Naive B cell (primary cell): ENCODE measurements at regions not wholly inside any gene's neighbourhood (a gene's known extent, or its start where the extent isn't known, plus 50 kb on each side); places are given as distances from the start of the nearest gene placed in this dataset.

ENCODE experiments used
- ATAC-seq, 2 donors: fragments of 150-1000 bp; cut with Tn5 transposase; 2 replicates each; pipeline ENCODE4 v1.10.0; 2021; ENCODE audit warnings: low read depth in 2 of 2, mild to moderate bottlenecking in 2 of 2, moderate library complexity in 2 of 2
- DNase-seq: peaks from one replicate; pipeline ENCODE4 v3.0.0; 2022
- H3K27ac Mint-ChIP-seq, 6 donors: one replicate each; pipeline ENCODE4 v1.8.0; 2020 to 2022; ENCODE audit warnings: mild to moderate bottlenecking in 6 of 6, mixed read lengths in 6 of 6, moderate library complexity in 5 of 6, inconsistent platforms in 2 of 6
- H3K27me3 Mint-ChIP-seq, 3 donors: one replicate each; pipeline ENCODE4 v1.8.0; 2021 to 2022; ENCODE audit warnings: mixed read lengths in 3 of 3, mild to moderate bottlenecking in 1 of 3
- H3K36me3 Mint-ChIP-seq, 2 donors: one replicate each; pipeline ENCODE4 v1.8.0; 2020 to 2022; ENCODE audit warnings: mixed read lengths in 2 of 2, inconsistent platforms in 1 of 2, mild to moderate bottlenecking in 1 of 2
- H3K4me1 Mint-ChIP-seq, 3 donors: one replicate each; pipeline ENCODE4 v1.8.0; 2020 to 2022; ENCODE audit warnings: mixed read lengths in 3 of 3, inconsistent platforms in 1 of 3, mild to moderate bottlenecking in 1 of 3, moderate library complexity in 1 of 3
- H3K4me3 Mint-ChIP-seq, 8 donors: one replicate each; pipeline ENCODE4 v1.8.0; 2020 to 2022; ENCODE audit warnings: mild to moderate bottlenecking in 8 of 8, mixed read lengths in 8 of 8, moderate library complexity in 8 of 8, inconsistent platforms in 2 of 8
- H3K9me3 Mint-ChIP-seq, 7 donors: one replicate each; pipeline ENCODE4 v1.8.0; 2020 to 2022; ENCODE audit warnings: mixed read lengths in 7 of 7, mild to moderate bottlenecking in 5 of 7, inconsistent platforms in 2 of 7, moderate library complexity in 1 of 7

DNA sequence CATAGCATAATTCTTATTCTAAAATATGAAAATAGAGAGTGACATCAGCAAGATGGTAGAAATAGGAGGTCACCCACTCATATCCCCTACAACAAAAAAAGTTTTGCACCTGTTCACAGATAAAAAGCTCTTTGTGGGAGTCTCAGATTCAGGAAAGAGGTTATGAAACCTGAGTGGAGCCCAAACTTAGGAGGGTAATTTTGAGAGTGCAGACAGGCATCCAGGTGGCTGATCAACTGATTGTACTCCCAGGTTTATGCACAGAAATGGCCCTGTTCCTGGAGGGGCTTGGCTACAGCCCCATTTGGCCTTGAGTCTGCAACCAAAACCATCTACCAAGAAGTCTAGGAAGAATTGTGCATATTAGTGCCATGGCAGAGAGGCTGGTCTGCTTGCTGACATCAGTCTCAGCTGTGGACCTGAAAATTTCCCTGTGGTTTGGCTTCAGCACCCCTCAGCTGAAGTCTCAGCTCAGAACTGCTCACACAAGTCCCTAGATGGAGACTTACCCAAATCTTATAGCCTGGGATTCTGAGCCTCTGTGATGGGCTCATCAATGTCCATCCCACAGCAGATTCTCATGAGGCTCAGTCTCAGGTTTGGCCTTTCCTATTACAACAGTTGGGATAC, 291.6 kb downstream of the IL20RB start:
- no peaks in the 10 kb centered on the region for H3K4me1 Mint-ChIP-seq
- no peak overlapping the region for H3K27ac Mint-ChIP-seq
- H3K27me3 Mint-ChIP-seq: no peaks in the 10 kb centered on the region
- peaks cover 0 to 35% (median 10%) of the 10 kb centered on the region in 7 donors for H3K9me3 Mint-ChIP-seq
- ATAC-seq (no peak), DNase-seq (no peak)
- H3K36me3 Mint-ChIP-seq: no peaks in the 10 kb centered on the region
- peak overlapping the region in 1 of 8 donors; percentile 42 for H3K4me3 Mint-ChIP-seq

GRCh38 chr3:137259089-137259488, 301.3 kb downstream of the IL20RB start:
- Mint-ChIP-seq H3K4me3 (no peak overlapping the region), H3K27me3 (peaks cover 0 to 8% (median 6%) of the 10 kb centered on the region in 3 donors), H3K4me1 (no peaks in the 10 kb centered on the region), H3K27ac (no peak overlapping the region), H3K36me3 (no peaks in the 10 kb centered on the region), H3K9me3 (peaks cover 0 to 10% (median 4%) of the 10 kb centered on the region in 7 donors)
- no peak for ATAC-seq
- no peak for DNase-seq

- H3K9me3 Mint-ChIP-seq: peaks cover 0 to 4% (median 2%) of the 10 kb centered on the region in 7 donors
- ATAC-seq: no peak
- no peaks in the 10 kb centered on the region for H3K4me1 Mint-ChIP-seq
- H3K27me3 Mint-ChIP-seq: peaks cover 5 to 8% (median 6%) of the 10 kb centered on the region in 3 donors
- no peak for DNase-seq
- H3K4me3 Mint-ChIP-seq: no peak overlapping the region
- no peaks in the 10 kb centered on the region for H3K36me3 Mint-ChIP-seq
- no peak overlapping the region for H3K27ac Mint-ChIP-seq
Observed at GRCh38 chr3:137259701-137260100, 301.9 kb downstream of the IL20RB start.

GRCh38 chr3:137264071-137264820, 306.5 kb downstream of the IL20RB start:
- Mint-ChIP-seq H3K36me3 (no peaks in the 10 kb centered on the region), H3K27me3 (peaks cover 5 to 15% (median 8%) of the 10 kb centered on the region in 3 donors), H3K9me3 (peaks cover 0 to 9% (median under 1%) of the 10 kb centered on the region in 7 donors), H3K4me3 (no peak overlapping the region), H3K4me1 (no peaks in the 10 kb centered on the region), H3K27ac (peak overlapping the region in 1 of 6 donors; percentile 12)
- no peak for DNase-seq
- ATAC-seq: no peak

GRCh38 chr3:137264843-137265330, 307.1 kb downstream of the IL20RB start:
- Mint-ChIP-seq H3K9me3 (peaks cover 0 to 5% (median 0%) of the 10 kb centered on the region in 7 donors), H3K4me1 (no peaks in the 10 kb centered on the region), H3K36me3 (no peaks in the 10 kb centered on the region), H3K27me3 (peaks cover 5 to 14% (median 5%) of the 10 kb centered on the region in 3 donors), H3K4me3 (no peak overlapping the region), H3K27ac (no peak overlapping the region)
- no peak for DNase-seq
- ATAC-seq: no peak

DNA sequence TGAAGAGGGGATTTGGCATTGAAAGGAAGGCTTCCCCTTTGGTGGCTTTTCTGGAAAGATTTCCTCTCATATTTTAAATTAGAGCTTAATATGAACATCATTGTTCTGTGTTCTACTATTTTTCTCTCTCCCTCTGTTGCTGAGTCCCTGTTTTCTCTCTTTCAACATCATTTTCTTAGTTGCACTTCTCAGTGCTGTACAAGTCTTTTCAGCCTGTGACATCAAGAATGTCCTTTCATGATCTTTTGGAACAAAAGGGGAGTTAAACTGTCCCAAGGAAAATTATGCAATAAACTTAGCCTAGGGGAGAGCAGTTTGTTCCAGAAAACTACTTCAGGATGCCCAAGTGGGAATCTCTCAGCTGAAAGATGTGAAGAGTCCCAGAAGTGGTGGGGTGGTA, 325.1 kb downstream of the IL20RB start:
- H3K4me1 Mint-ChIP-seq: no peaks in the 10 kb centered on the region
- no peak overlapping the region for H3K27ac Mint-ChIP-seq
- no peaks in the 10 kb centered on the region for H3K36me3 Mint-ChIP-seq

DNA sequence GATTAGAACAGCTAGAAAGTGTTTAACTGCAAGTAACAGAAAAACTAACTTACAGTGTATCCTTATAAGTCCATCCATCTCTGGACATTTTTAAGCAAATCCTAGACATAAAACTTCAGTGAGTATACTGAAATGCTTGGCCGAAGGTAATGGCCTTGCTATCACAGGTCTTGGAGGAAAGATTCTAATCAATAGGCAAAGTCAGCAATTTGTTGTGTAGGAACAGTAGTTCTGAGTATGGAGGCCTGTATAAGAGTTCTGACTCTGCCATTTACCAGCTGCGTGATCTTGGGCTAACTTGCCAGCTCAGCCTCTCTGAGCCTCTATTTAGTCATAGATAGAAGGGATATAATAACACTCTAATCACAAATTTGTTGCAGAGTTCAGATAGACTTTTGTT, 328.1 kb downstream of the IL20RB start:
- H3K36me3 Mint-ChIP-seq: no peaks in the 10 kb centered on the region
- peaks cover 0 to 9% (median 3%) of the 10 kb centered on the region in 7 donors for H3K9me3 Mint-ChIP-seq
- no peak overlapping the region for H3K27ac Mint-ChIP-seq
- H3K27me3 Mint-ChIP-seq: no peaks in the 10 kb centered on the region
- no peaks in the 10 kb centered on the region for H3K4me1 Mint-ChIP-seq
- ATAC-seq (no peak), DNase-seq (no peak)
- H3K4me3 Mint-ChIP-seq: no peak overlapping the region

More for the DNA sequence above, 325.1 kb downstream of the IL20RB start:
- Mint-ChIP-seq H3K27me3 (no peaks in the 10 kb centered on the region), H3K9me3 (peaks cover 0 to 9% (median 4%) of the 10 kb centered on the region in 7 donors), H3K4me3 (no peak overlapping the region)
- ATAC-seq (no peak), DNase-seq (no peak)

DNA sequence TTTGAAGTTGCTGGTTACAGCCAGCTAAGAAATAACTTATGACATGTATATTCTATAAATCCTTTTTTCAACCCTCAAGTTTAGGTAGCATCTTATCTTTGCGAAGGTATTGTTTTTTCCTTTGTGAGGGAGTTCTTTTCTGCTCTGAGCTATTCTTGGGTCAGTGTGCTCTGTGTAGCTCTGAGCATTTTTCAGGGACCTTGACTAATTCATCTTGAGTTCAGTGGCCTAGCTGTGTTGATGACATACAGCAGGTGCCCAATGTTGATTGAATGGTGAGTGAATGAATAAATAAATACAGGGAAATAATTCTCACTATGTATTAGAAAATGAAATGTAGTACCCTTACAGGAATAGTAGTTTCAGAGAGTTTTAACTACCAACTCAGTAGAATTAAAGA, 335.3 kb downstream of the IL20RB start:
- no peak overlapping the region for H3K4me3 Mint-ChIP-seq
- H3K4me1 Mint-ChIP-seq: no peaks in the 10 kb centered on the region
- H3K9me3 Mint-ChIP-seq: peaks cover 0 to 6% (median 0%) of the 10 kb centered on the region in 7 donors
- H3K27me3 Mint-ChIP-seq: no peaks in the 10 kb centered on the region
- no peak overlapping the region for H3K27ac Mint-ChIP-seq
- DNase-seq (no peak), ATAC-seq (no peak)
- no peaks in the 10 kb centered on the region for H3K36me3 Mint-ChIP-seq

GRCh38 chr3:137294139-137294538, 336.4 kb downstream of the IL20RB start:
- H3K9me3 Mint-ChIP-seq: peaks cover 0 to 6% (median 0%) of the 10 kb centered on the region in 7 donors
- no peaks in the 10 kb centered on the region for H3K27me3 Mint-ChIP-seq
- no peaks in the 10 kb centered on the region for H3K4me1 Mint-ChIP-seq
- ATAC-seq: no peak
- H3K27ac Mint-ChIP-seq: no peak overlapping the region
- no peak overlapping the region for H3K4me3 Mint-ChIP-seq
- no peaks in the 10 kb centered on the region for H3K36me3 Mint-ChIP-seq
- no peak for DNase-seq

DNA sequence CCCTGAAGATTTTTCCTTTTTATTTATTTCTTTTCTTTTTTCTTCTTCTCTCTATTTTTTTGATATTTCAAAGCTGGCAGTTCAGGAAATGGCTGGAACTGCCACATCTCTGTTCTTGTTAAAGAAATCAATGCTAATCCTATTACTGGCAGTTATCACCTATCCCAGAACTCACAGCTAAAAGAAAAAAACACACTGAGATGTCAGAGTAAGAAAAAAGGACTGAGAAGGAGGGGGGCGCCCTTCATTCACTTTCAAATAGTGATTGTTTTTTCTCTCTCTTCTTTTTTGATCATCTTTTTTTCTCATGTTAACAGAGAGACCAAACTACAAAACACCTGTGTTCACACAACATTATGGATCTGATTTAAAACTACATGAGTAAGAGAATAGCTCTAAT, 337.1 kb downstream of the IL20RB start:
- no peak for ATAC-seq
- DNase-seq: no peak
- Mint-ChIP-seq H3K27me3 (no peaks in the 10 kb centered on the region), H3K27ac (no peak overlapping the region), H3K9me3 (peaks cover 0 to 6% (median 0%) of the 10 kb centered on the region in 7 donors), H3K4me3 (no peak overlapping the region), H3K4me1 (no peaks in the 10 kb centered on the region), H3K36me3 (no peaks in the 10 kb centered on the region)

DNA sequence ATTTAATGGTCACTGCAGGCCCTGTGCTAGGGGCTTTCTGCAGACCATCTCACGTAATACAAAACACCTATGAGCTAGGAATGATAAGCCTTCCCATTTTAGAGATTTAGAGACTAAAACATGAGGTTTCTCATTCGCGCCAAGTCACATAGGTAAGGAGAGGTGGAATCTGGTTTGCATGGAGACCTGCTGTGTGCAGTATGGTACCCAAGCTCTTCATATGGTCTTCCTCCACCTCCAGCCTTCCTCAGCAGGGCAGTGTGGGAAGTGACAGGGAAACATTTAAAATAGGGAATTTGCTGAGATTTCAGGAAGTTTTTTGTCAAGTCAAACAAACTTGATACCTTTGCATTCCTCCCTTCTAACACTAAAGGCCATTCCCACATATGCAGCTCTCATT, 337.6 kb downstream of the IL20RB start:
- no peak for DNase-seq
- no peaks in the 10 kb centered on the region for H3K27me3 Mint-ChIP-seq

DNA sequence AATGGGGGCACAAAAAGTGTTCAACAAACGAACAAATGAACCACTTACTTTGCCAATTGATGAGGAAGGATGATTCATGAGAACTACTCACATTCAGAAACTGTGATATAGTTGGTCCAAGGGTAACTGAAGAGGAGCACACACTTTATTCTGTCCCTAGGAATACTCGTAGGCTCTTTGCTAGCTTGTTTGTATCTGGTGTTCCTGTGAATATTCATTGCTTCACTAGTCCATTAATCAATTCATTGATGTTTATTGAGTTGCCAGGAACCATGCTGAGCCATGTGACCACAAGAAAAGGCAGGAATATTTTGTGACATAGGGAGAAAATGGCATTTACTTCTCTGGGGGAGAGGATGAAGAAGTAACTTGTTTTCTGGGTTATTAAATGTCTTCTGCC, 338.3 kb downstream of the IL20RB start:
- no peak for ATAC-seq
- no peaks in the 10 kb centered on the region for H3K9me3 Mint-ChIP-seq
- H3K27me3 Mint-ChIP-seq: no peaks in the 10 kb centered on the region
- H3K4me3 Mint-ChIP-seq: no peak overlapping the region
- DNase-seq: no peak
- no peak overlapping the region for H3K27ac Mint-ChIP-seq
- no peaks in the 10 kb centered on the region for H3K36me3 Mint-ChIP-seq
- H3K4me1 Mint-ChIP-seq: no peaks in the 10 kb centered on the region

More for the DNA sequence above, 337.6 kb downstream of the IL20RB start:
- ATAC-seq: no peak
- H3K4me1 Mint-ChIP-seq: no peaks in the 10 kb centered on the region
- no peak overlapping the region for H3K27ac Mint-ChIP-seq
- H3K36me3 Mint-ChIP-seq: no peaks in the 10 kb centered on the region
- H3K4me3 Mint-ChIP-seq: no peak overlapping the region
- peaks cover 0 to 6% (median 0%) of the 10 kb centered on the region in 7 donors for H3K9me3 Mint-ChIP-seq

GRCh38 chr3:137297770-137298169, 340.0 kb downstream of the IL20RB start:
- peaks cover 0 to under 1% (median 0%) of the 10 kb centered on the region in 7 donors for H3K9me3 Mint-ChIP-seq
- H3K27me3 Mint-ChIP-seq: no peaks in the 10 kb centered on the region
- no peaks in the 10 kb centered on the region for H3K36me3 Mint-ChIP-seq
- no peaks in the 10 kb centered on the region for H3K4me1 Mint-ChIP-seq
- H3K27ac Mint-ChIP-seq: no peak overlapping the region
- DNase-seq: no peak
- no peak for ATAC-seq
- no peak overlapping the region for H3K4me3 Mint-ChIP-seq

- no peaks in the 10 kb centered on the region for H3K4me1 Mint-ChIP-seq
- H3K27me3 Mint-ChIP-seq: no peaks in the 10 kb centered on the region
- ATAC-seq: no peak
- no peaks in the 10 kb centered on the region for H3K36me3 Mint-ChIP-seq
- DNase-seq: no peak
- no peak overlapping the region for H3K27ac Mint-ChIP-seq
- no peak overlapping the region for H3K4me3 Mint-ChIP-seq
- H3K9me3 Mint-ChIP-seq: peaks cover 0 to 7% (median 2%) of the 10 kb centered on the region in 7 donors
Observed at GRCh38 chr3:137300703-137301102, 342.9 kb downstream of the IL20RB start.
